Neural progenitor cell (in vitro differentiated cells): ENCODE measurements at regions not wholly inside any gene's neighbourhood (a gene's known extent, or its start where the extent isn't known, plus 50 kb on each side); places are given as distances from the start of the nearest gene placed in this dataset.

ENCODE experiments used
- DNase-seq: peaks from one replicate; pipeline ENCODE4 v3.0.0-alpha.2; 2016; ENCODE audit warnings: low spot score
- H2AFZ ChIP-seq: fragments of 200-600 bp; sonication (generic); replicated peaks from 2 replicates; pipeline ENCODE4 v1.6.1; 2016; ENCODE audit warnings: antibody characterized with exemption
- H3F3A ChIP-seq: fragments of 200-600 bp; sonication (generic); 2 replicates; pipeline ENCODE4 v1.6.1; 2016; ENCODE audit warnings: antibody characterized with exemption, low read depth
- H3K27ac ChIP-seq: fragments of 200-600 bp; sonication (generic); 2 replicates; pipeline ENCODE4 v1.5.1; 2016; ENCODE audit warnings: mild to moderate bottlenecking
- H3K27me3 ChIP-seq: fragments of 200-600 bp; sonication (generic); 2 replicates; pipeline ENCODE4 v1.6.1; 2016; ENCODE audit warnings: mild to moderate bottlenecking, moderate library complexity
- H3K36me3 ChIP-seq: fragments of 200-600 bp; sonication (generic); 2 replicates; pipeline ENCODE4 v1.5.1; 2016
- H3K4me1 ChIP-seq: fragments of 200-600 bp; sonication (generic); 2 replicates; pipeline ENCODE4 v1.6.1; 2016; ENCODE audit warnings: mixed run types
- H3K4me2 ChIP-seq: fragments of 200-600 bp; sonication (generic); 2 replicates; pipeline ENCODE4 v1.6.1; 2016
- H3K4me3 ChIP-seq: fragments of 200-600 bp; sonication (generic); 2 replicates; pipeline ENCODE4 v1.5.1; 2016
- H3K79me2 ChIP-seq: fragments of 200-600 bp; sonication (generic); 2 replicates; pipeline ENCODE4 v1.6.1; 2016; ENCODE audit warnings: low read depth
- H3K9ac ChIP-seq: fragments of 200-600 bp; sonication (generic); 2 replicates; pipeline ENCODE4 v1.6.1; 2016
- H3K9me3 ChIP-seq: fragments of 200-600 bp; sonication (generic); 2 replicates; pipeline ENCODE4 v1.5.1; 2016; ENCODE audit warnings: low read depth
- H4K20me1 ChIP-seq: fragments of 200-600 bp; sonication (generic); 2 replicates; pipeline ENCODE4 v1.6.1; 2016; ENCODE audit warnings: low read depth
- H3K27ac Mint-ChIP-seq: 3 replicates; pipeline ENCODE4 v1.8.0; 2021; ENCODE audit warnings: mixed read lengths
- H3K27me3 Mint-ChIP-seq: 2 replicates; pipeline ENCODE4 v1.8.0; 2022; ENCODE audit warnings: low read depth, mild to moderate bottlenecking, inconsistent platforms, moderate library complexity, mixed read lengths; ENCODE audit not compliant: insufficient read depth
- H3K36me3 Mint-ChIP-seq: 3 replicates; pipeline ENCODE4 v1.8.0; 2021; ENCODE audit warnings: mixed read lengths
- H3K4me1 Mint-ChIP-seq: 3 replicates; pipeline ENCODE4 v1.8.0; 2021; ENCODE audit warnings: mixed read lengths
- H3K4me3 Mint-ChIP-seq: 3 replicates; pipeline ENCODE4 v1.8.0; 2021; ENCODE audit warnings: mild to moderate bottlenecking, moderate library complexity, mixed read lengths
- H3K9me3 Mint-ChIP-seq: 3 replicates; pipeline ENCODE4 v1.8.0; 2020; ENCODE audit warnings: mixed read lengths
- EZH2 ChIP-seq: fragments of 200-600 bp; sonication (generic); IDR thresholded peaks from 2 replicates; pipeline ENCODE4 v1.6.1; 2017; ENCODE audit warnings: antibody characterized with exemption, mild to moderate bottlenecking, moderate library complexity
- EZH2phosphoT487 ChIP-seq: fragments of 200-600 bp; sonication (generic); IDR thresholded peaks from 2 replicates; pipeline ENCODE4 v1.6.1; 2017; ENCODE audit warnings: antibody characterized with exemption
- TF ChIP-seq, protein P1 (sequence below): fragments of 200-600 bp; sonication (generic); IDR thresholded peaks from 2 replicates; pipeline ENCODE4 v1.5.1; 2017; ENCODE audit warnings: antibody characterized with exemption, mild to moderate bottlenecking

DNA sequence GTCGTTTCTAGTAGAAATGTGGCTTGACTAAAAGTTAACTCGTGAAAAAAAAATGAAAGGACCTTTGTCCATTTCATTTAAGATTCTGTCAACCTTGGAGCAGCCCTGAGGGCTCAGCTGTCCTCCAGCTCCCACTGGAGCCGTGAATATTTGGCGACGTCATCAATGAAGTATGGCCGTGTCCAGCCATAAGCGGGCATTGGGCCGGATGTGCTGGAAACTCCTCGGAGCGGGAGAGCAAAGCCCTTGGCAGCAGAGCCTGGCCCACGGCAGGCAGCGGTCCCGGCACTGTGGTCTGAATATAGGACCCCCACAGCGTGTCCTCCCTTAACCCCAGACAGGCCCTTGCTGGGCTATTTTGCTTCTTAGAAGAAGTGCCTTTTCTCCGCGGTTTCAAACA lies 50.0 kb downstream of the JAKMIP3 start:
- no peaks in the 10 kb centered on the region for H3K27me3 ChIP-seq
- no peak overlapping the region for H3K4me3 Mint-ChIP-seq
- H3K27ac ChIP-seq = no peak overlapping the region
- no peak overlapping the region for H3K4me3 ChIP-seq
- no peak overlapping the region for H3K27ac Mint-ChIP-seq
- no peaks in the 10 kb centered on the region for H3K36me3 Mint-ChIP-seq
- H3F3A ChIP-seq = no peaks in the 10 kb centered on the region
- no peaks in the 10 kb centered on the region for H3K9me3 Mint-ChIP-seq
- peaks cover 16% of the 10 kb centered on the region for H3K4me1 Mint-ChIP-seq
- no peaks in the 10 kb centered on the region for H3K36me3 ChIP-seq
- DNase-seq = no peak
- H4K20me1 ChIP-seq = no peaks in the 10 kb centered on the region
- no peak for TF ChIP-seq EZH2phosphoT487
- TF ChIP-seq EZH2 = no peak
- TF ChIP-seq, protein P1, sequence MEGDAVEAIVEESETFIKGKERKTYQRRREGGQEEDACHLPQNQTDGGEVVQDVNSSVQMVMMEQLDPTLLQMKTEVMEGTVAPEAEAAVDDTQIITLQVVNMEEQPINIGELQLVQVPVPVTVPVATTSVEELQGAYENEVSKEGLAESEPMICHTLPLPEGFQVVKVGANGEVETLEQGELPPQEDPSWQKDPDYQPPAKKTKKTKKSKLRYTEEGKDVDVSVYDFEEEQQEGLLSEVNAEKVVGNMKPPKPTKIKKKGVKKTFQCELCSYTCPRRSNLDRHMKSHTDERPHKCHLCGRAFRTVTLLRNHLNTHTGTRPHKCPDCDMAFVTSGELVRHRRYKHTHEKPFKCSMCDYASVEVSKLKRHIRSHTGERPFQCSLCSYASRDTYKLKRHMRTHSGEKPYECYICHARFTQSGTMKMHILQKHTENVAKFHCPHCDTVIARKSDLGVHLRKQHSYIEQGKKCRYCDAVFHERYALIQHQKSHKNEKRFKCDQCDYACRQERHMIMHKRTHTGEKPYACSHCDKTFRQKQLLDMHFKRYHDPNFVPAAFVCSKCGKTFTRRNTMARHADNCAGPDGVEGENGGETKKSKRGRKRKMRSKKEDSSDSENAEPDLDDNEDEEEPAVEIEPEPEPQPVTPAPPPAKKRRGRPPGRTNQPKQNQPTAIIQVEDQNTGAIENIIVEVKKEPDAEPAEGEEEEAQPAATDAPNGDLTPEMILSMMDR = no peak
- H3K4me1 ChIP-seq = peaks cover 4% of the 10 kb centered on the region
- no peaks in the 10 kb centered on the region for H3K9me3 ChIP-seq
- H2AFZ ChIP-seq = no peak overlapping the region
- peaks cover 6% of the 10 kb centered on the region for H3K27me3 Mint-ChIP-seq
- no peak overlapping the region for H3K9ac ChIP-seq
- no peak overlapping the region for H3K4me2 ChIP-seq
- H3K79me2 ChIP-seq = no peaks in the 10 kb centered on the region

DNA sequence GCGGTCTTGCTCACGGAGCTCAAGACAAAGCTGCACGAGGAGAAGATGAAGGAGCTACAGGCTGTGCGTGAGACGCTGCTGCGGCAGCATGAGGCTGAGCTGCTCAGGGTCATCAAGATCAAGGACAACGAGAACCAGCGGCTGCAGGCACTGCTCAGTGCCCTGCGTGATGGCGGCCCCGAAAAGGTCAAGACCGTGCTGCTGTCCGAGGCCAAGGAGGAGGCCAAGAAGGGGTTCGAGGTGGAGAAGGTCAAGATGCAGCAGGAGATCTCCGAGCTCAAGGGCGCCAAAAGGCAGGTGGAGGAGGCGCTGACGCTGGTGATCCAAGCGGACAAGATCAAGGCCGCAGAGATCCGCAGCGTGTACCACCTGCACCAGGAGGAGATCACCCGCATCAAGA lies 51.4 kb downstream of the JAKMIP3 start:
- no peak overlapping the region for H3K4me2 ChIP-seq
- H3F3A ChIP-seq = no peaks in the 10 kb centered on the region
- H3K27ac ChIP-seq = no peak overlapping the region
- H3K4me1 Mint-ChIP-seq = peaks cover 17% of the 10 kb centered on the region
- no peaks in the 10 kb centered on the region for H3K9me3 ChIP-seq
- H3K27me3 ChIP-seq = no peaks in the 10 kb centered on the region
- peaks cover 4% of the 10 kb centered on the region for H3K27me3 Mint-ChIP-seq
- H3K36me3 ChIP-seq = no peaks in the 10 kb centered on the region
- H3K79me2 ChIP-seq = no peaks in the 10 kb centered on the region
- no peaks in the 10 kb centered on the region for H3K36me3 Mint-ChIP-seq
- H4K20me1 ChIP-seq = no peaks in the 10 kb centered on the region
- no peak for DNase-seq
- no peak overlapping the region for H2AFZ ChIP-seq
- H3K4me3 ChIP-seq = no peak overlapping the region
- H3K9me3 Mint-ChIP-seq = no peaks in the 10 kb centered on the region
- H3K27ac Mint-ChIP-seq = no peak overlapping the region
- H3K4me1 ChIP-seq = peaks cover 4% of the 10 kb centered on the region
- TF ChIP-seq EZH2phosphoT487 (no peak), EZH2 (no peak)
- TF ChIP-seq, protein P1 = no peak
- H3K4me3 Mint-ChIP-seq = no peak overlapping the region
- H3K9ac ChIP-seq = no peak overlapping the region

DNA sequence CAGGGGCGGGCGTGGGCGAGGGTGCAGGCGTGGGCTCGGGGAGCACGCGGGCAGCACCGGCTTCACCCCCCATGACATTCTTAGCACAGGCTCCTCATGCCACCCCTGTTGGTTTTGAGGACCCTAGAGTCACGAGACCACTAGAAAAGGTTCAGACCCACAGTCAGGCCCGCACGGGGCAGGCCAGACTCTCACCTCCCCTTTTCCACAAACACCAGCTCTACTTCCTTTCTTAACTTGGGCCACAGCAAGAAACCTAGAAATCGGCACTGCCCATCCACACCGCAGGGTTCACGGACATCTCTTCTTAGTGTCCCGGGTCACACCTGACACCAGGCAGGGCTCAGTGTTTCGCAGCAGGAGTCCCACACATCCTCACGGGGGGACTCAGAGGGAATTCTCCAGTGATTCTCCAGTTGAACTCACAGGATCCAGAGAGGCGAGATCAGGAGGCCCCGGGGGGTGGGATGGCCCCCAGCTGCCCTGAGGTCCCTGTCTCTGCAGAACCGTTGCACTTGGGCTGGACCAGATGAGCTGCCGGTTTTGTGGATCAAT lies 52.0 kb downstream of the JAKMIP3 start:
- H3K4me3 Mint-ChIP-seq = no peak overlapping the region
- H3K27ac Mint-ChIP-seq = no peak overlapping the region

More for the DNA sequence above, 52.0 kb downstream of the JAKMIP3 start:
- no peaks in the 10 kb centered on the region for H3K79me2 ChIP-seq
- H3K9me3 ChIP-seq = no peaks in the 10 kb centered on the region
- no peak overlapping the region for H3K27ac ChIP-seq
- no peak overlapping the region for H3K4me3 ChIP-seq
- H3K4me1 ChIP-seq = peaks cover 4% of the 10 kb centered on the region
- H2AFZ ChIP-seq = no peak overlapping the region
- H3K4me1 Mint-ChIP-seq = peaks cover 17% of the 10 kb centered on the region
- no peaks in the 10 kb centered on the region for H3K36me3 ChIP-seq
- H3F3A ChIP-seq = no peaks in the 10 kb centered on the region
- TF ChIP-seq, protein P1 = no peak
- no peak for TF ChIP-seq EZH2
- no peak for TF ChIP-seq EZH2phosphoT487
- no peaks in the 10 kb centered on the region for H4K20me1 ChIP-seq
- no peaks in the 10 kb centered on the region for H3K27me3 ChIP-seq
- DNase-seq = no peak
- H3K27me3 Mint-ChIP-seq = peaks cover 4% of the 10 kb centered on the region
- H3K9ac ChIP-seq = no peak overlapping the region
- no peak overlapping the region for H3K4me2 ChIP-seq
- H3K9me3 Mint-ChIP-seq = no peaks in the 10 kb centered on the region
- H3K36me3 Mint-ChIP-seq = no peaks in the 10 kb centered on the region
